UCSD-AML1 (cell line): ENCODE measurements at regions not wholly inside any gene's neighbourhood (a gene's known extent, or its start where the extent isn't known, plus 50 kb on each side); places are given as distances from the start of the nearest gene placed in this dataset.

Experiments used
- DNase-seq: peaks from one replicate; lab custom pipeline; 2025; ENCODE audit not compliant: unreplicated experiment; lab: John Stamatoyannopoulos, UW

- DNase-seq: no peak
These were observed 307.0 kb downstream of the ARPP21 start for GRCh38 chr3:35946121-35946853.

DNA sequence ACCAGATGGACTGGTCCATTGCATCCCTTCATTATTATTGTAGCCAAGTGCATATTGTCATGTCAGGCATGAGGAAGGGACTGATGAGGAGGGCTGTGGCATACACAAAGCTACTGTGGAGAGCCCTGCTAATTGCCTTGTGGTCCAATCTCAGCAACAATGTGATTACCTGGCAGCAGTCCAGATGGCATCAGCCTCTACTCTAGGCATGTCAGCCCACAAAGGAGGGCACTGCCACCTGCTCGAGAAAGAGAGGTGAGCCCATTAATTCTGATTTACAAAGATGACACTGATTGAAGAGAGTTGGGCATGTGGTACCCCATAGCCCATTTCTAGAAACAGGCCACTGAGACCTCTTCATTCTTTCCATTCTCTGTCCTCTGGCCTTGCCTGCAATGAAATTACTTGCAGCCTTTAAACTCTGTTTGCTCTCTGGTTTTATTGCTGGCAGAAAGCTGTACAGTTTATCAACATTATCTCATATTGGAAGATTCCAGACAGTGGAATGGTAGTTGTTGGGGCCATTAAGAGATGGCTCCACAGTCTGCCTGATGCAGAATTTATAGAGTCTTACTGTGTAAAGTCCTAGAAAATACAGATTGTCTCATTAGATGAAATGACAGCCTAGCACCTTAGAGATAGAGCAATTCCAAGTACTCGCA, 307.7 kb downstream of the ARPP21 start:
- no peak for DNase-seq

- DNase-seq: no peak
These were observed 310.7 kb downstream of the ARPP21 start for GRCh38 chr3:35950021-35950420.

GRCh38 chr3:35954413-35954812, 315.1 kb downstream of the ARPP21 start:
- DNase-seq: no peak

GRCh38 chr3:35965908-35966307, 326.6 kb downstream of the ARPP21 start:
- DNase-seq: no peak

DNA sequence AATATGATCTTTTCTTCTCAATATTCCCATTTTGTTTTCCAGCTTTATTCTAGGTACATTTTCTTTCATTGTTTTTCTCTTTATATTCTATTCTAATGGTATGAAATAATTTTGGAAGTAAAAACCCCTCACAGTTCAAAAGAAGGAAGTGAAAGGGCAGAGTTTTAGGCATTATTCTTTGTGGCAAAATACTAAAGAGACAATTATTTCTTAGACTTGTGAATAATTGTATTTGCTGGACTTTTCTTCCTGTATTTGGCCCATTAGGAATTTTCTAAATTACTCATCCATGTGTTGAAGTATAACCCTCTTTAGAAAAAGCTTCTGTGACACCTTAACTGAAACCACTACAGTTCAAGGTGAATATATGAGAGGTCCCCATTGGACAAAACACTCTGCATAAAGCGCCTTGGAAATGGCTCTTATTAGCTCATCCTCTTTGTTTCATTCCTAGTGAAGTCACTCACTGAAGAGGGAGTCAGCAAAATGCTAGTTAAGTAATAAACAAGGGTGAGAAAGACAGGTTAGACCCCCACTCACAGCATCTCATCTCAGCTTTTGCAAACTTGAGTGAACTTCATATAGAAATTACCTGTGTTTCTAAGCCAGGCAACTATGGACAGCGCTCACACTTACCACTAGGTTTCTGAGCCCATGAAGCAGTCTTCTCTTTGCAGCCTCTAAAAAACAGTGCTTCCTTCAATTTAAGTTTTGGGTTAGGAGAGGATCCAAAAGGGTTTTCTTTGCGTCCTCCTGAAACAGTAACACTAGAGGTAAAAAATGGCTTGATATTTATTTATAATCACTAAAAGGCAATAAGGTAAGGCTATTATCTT, 327.5 kb downstream of the ARPP21 start:
- DNase-seq: no peak

- no peak for DNase-seq
These were observed 328.8 kb downstream of the ARPP21 start for GRCh38 chr3:35968043-35968622.

DNA sequence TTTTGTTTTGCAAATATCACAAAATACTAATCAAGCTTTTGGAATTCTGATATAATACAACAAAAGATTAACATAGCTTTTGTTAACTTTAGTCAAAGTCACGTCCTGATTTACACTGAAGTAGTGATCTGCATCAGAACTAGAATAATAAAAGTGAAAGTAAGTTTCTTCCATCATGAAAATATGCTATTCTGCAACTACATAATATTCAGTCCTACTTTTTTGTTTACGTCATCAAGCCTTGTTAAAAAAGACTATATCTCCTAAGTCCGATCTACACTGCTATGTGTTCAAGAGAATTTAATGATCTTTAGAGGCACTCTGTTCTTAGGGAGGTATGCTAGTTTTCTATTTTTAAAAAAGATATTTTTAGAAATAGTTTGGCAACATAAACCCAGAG, 330.1 kb downstream of the ARPP21 start:
- DNase-seq: no peak

GRCh38 chr3:35970793-35971192, 331.5 kb downstream of the ARPP21 start:
- DNase-seq: no peak

DNA sequence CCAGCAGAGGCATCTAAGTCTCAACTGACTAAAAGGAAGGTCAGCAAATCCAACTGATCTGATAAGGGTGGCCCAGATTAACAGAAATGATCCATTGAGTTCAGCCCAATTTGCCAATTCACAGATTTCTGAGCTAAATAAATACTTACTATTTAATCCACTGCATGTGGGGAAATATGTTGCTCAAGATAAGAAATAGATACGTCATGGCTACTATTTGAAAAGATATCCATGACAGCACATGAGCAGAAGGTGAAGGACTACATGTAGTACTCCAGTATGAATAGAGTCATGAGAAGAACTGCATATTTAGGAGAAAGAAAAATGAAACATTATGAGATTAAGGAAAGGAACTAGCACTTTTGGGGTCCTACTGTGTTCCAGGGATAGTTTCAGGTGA, 332.4 kb downstream of the ARPP21 start:
- DNase-seq: no peak

DNA sequence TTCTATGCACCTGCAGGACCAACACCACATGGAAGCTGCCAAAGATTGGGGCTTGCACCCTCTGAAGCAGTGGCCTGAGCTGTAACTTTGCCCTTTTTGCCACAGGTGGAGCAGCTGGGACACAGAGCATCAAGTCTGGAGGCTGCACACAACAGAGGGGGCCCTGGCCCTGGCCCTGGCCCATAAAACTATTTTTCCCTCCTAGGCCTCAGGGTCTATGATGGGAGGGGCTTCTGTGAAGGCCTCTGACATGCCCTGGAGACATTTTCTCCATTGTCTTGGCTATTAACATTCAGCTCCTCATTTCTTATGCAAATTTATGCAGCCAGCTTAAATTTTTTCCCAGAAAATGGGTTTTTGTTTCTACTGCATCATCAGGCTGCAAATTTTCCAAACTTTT, 335.5 kb downstream of the ARPP21 start:
- no peak for DNase-seq

- no peak for DNase-seq
These were observed 346.8 kb downstream of the ARPP21 start for GRCh38 chr3:35986161-35986560.

DNA sequence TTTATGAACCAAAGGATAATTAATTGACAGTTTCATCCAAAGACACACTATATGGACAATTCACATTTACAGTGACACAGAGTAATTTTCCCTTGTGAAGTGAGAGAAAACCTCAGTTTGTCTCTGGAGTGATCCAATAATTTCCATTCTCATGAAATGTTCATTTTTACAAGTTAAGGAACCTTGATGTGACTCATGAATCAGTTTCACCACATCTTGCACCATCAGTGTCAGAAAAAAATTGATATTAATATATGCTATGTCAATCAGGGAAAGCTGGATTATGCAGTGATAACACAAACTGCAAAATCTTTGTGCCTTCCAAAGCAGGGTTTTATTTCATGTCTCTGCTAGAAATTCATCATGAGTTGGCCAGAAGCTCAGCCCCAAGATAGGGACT, 348.1 kb downstream of the ARPP21 start:
- no peak for DNase-seq

- no peak for DNase-seq
These were observed 352.7 kb downstream of the ARPP21 start for GRCh38 chr3:35992041-35992440.

DNA sequence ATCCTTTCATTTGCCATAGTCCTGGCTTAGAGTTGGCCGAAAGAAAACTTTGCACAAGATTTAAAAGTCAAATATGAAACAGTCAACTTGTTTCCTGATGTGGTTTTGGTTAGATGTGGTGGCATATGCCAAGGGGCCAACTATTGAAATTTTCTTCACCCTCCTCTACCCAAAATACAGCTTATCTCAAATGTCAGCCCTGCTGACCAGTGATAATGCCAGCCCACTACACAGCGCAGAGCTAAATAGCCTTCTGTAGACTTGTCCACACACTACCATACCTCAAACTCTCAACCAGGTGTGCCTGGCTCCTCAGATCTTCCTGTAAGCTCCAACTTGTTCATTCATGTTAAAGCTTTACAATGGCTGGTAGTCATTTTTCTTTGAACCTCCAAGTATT, 368.5 kb upstream of the STAC start:
- DNase-seq: no peak

- no peak for DNase-seq
These were observed 366.9 kb upstream of the STAC start for GRCh38 chr3:36013425-36013824.

GRCh38 chr3:36025232-36025631, 355.1 kb upstream of the STAC start:
- DNase-seq: no peak

- no peak for DNase-seq
These were observed 347.9 kb upstream of the STAC start for GRCh38 chr3:36032180-36033047.

DNA sequence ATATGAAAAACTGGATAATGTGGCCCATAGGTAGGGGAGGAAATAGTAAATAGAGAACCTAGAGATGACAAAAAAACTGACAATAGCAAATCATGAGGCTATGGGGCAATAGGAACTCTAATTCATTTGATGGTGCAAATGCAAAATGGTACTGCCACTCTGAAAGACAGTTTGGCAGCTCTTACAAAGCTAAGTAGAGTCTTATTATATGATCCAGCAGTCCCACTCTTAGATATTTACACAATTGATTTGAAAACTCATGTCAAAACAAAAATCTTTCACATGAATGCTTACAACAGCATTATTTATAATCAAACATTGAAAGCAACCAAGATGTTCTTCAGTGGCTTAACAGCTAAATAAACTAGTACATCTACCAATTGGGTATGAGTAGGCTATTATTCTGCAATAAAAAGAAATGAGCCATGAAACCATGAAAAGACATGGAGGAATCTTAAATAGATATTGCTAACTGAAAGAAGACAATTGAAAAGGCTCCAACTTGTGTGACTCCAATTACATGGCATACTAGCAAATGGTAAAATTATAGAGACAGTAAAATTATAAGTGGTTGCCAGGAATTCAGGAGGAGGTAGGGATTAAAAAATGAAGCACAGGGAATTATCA, 321.8 kb upstream of the STAC start:
- DNase-seq: no peak

DNA sequence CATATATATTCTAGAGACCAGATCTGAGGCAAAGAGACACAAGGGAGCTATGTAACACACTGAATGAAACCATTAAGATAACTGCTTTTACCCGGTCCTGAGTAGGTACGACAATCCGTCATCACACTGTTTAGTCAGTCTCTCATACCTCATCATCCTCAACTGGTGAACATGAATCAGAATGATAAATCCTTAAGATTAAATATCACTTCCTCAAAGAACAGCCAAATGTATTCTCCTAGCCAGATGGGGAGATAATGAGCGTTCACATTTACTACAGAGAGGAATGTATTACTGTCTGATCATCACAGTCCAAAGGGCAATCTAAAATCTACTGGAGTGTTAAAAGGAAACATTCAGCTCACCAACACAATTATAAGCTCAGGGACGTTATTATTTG, 319.4 kb upstream of the STAC start:
- no peak for DNase-seq
